OCI-LY7 (cell line): ENCODE measurements at regions not wholly inside any gene's neighbourhood (a gene's known extent, or its start where the extent isn't known, plus 50 kb on each side); places are given as distances from the start of the nearest gene placed in this dataset.

Experiments used
- BruUV-seq: library from RNA; stranded (reverse); fragments of 400-500 nt; replicated peaks from 2 replicates; lab custom pipeline; 2021; lab: Mats Ljungman, UMichigan
- CTCF ChIA-PET: fragments of 300-600 bp; sonication (Branson Sonifier 250); formaldehyde crosslinking; loops from one replicate; lab custom pipeline; 2022; ENCODE audit warnings: antibody characterized with exemption; ENCODE audit not compliant: unreplicated experiment; lab: Charles Lee
- POLR2A ChIA-PET: fragments of 300-600 bp; sonication (Branson Sonifier 250); formaldehyde crosslinking; loops from one replicate; lab custom pipeline; 2022; ENCODE audit warnings: antibody characterized with exemption; lab: Charles Lee
- DNase-seq: peaks from one replicate; pipeline ENCODE4 v3.0.0-alpha.2; 2015; ENCODE audit warnings: low spot score
- H2AFZ ChIP-seq: fragments of 200-600 bp; sonication (generic), shearing (Covaris generic); 2 replicates; pipeline ENCODE4 v1.6.1; 2014; ENCODE audit warnings: mild to moderate bottlenecking, antibody characterized with exemption, low read length, moderate library complexity
- H3K27ac ChIP-seq: fragments of 200-600 bp; sonication (generic); 2 replicates; pipeline ENCODE4 v1.5.1; 2014; ENCODE audit warnings: mixed run types, low read depth, mild to moderate bottlenecking, moderate library complexity, low read length, inconsistent platforms; ENCODE audit not compliant: poor library complexity, severe bottlenecking
- H3K36me3 ChIP-seq: fragments of 200-600 bp; sonication (generic); 2 replicates; pipeline ENCODE4 v1.6.1; 2014; ENCODE audit warnings: mild to moderate bottlenecking, antibody characterized with exemption, low read length, moderate library complexity, mixed read lengths; ENCODE audit not compliant: insufficient read depth
- H3K4me1 ChIP-seq: fragments of 200-600 bp; sonication (generic); 2 replicates; pipeline ENCODE4 v1.5.1; 2014; ENCODE audit warnings: mild to moderate bottlenecking, low read length; ENCODE audit not compliant: insufficient read depth, poor library complexity, severe bottlenecking
- H3K4me2 ChIP-seq: fragments of 200-600 bp; sonication (generic); 2 replicates; pipeline ENCODE4 v1.6.1; 2014; ENCODE audit warnings: mild to moderate bottlenecking, low read length
- H3K4me3 ChIP-seq: fragments of 200-600 bp; sonication (generic); 2 replicates; pipeline ENCODE4 v1.5.1; 2014; ENCODE audit warnings: mild to moderate bottlenecking, low read depth, low read length; ENCODE audit not compliant: poor library complexity, severe bottlenecking
- H3K79me2 ChIP-seq: fragments of 200-600 bp; sonication (generic); 2 replicates; pipeline ENCODE4 v1.6.1; 2016; ENCODE audit warnings: low read depth, mild to moderate bottlenecking, low read length, moderate library complexity, mixed read lengths; ENCODE audit not compliant: insufficient read depth
- H3K9me2 ChIP-seq: fragments of 200-600 bp; sonication (generic); 2 replicates; pipeline ENCODE4 v1.6.1; 2016; ENCODE audit warnings: mild to moderate bottlenecking, low read length, mixed read lengths; ENCODE audit not compliant: insufficient read depth
- H3K9me3 ChIP-seq: fragments of 200-600 bp; sonication (generic); 2 replicates; pipeline ENCODE4 v1.6.1; 2014; ENCODE audit warnings: mild to moderate bottlenecking, mixed run types, low read length, mixed read lengths
- H4K20me1 ChIP-seq: fragments of 200-600 bp; sonication (generic); 2 replicates; pipeline ENCODE4 v1.6.1; 2014; ENCODE audit warnings: mild to moderate bottlenecking, antibody characterized with exemption, low read length, moderate library complexity, mixed read lengths; ENCODE audit not compliant: insufficient read depth
- CTCF ChIP-seq: fragments of 200-600 bp; sonication (generic); conservative IDR thresholded peaks from 2 replicates; pipeline ENCODE4 v1.5.1; 2014; ENCODE audit warnings: mild to moderate bottlenecking, antibody characterized with exemption, low read length, moderate library complexity, mixed read lengths
- EZH2phosphoT487 ChIP-seq: fragments of 200-600 bp; sonication (generic); IDR thresholded peaks from 2 replicates; pipeline ENCODE4 v1.6.1; 2018; ENCODE audit warnings: low read depth, borderline replicate concordance, mild to moderate bottlenecking, mixed run types, antibody characterized with exemption, low read length, moderate library complexity, mixed read lengths
- intact Hi-C: fragments of 100-400 bp; cut with micrococcal nuclease; formaldehyde crosslinking; loops from one replicate; pipeline ENCODE4 v1.10.0; 2022; ENCODE audit not compliant: unreplicated experiment

DNA sequence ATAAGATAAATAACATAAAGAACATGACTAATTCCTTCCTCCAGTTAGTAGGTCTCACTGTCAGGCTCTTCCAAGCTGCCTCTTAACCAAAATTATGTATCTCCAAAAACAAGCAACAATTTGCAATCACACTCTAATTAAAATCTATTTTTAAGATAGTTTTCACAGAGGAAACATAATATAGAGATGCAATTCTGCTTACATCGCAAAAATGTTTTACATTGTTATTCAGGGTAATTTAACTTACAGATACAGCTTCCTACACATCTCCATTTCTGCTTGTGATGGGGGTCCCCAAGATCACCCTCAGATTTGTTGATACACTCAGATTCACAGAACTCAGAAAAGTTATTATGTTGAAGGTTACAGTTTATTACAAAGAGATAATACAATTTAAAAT lies 115.5 kb downstream of the DSC3 start:
- no peak overlapping the region for H3K4me2 ChIP-seq
- H3K4me3 ChIP-seq, result no peak overlapping the region
- no peaks in the 10 kb centered on the region for H3K36me3 ChIP-seq
- ChIA-PET CTCF (no interaction called here), POLR2A (no interaction called here)
- intact Hi-C loops, result no loop called here
- no TSS peak for BruUV-seq
- no peak for DNase-seq
- H2AFZ ChIP-seq, result no peak overlapping the region
- H3K9me3 ChIP-seq, result no peaks in the 10 kb centered on the region
- TF ChIP-seq EZH2phosphoT487 (no peak), CTCF (no peak)
- no peaks in the 10 kb centered on the region for H3K4me1 ChIP-seq
- H3K27ac ChIP-seq, result no peak overlapping the region
- no peaks in the 10 kb centered on the region for H3K9me2 ChIP-seq
- H4K20me1 ChIP-seq, result no peaks in the 10 kb centered on the region
- no peaks in the 10 kb centered on the region for H3K79me2 ChIP-seq

DNA sequence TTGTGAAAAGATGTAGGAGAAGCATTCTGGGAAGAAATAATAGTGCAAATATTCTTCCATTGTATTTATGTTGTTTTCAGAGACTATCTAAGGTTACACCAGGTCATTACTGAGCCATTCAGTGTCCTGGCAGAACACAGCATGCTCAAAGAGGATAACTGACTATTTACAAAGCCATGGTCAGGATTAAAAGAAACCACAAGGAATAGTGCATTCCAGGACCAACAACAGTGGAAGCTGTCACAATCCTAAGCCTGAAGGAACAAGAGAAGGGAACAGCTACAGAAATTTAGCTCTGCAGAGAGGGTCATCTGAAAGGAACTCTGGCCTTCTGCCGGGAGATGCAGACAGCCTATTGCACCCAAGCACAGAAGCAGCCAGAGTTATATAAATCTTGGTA lies 116.7 kb downstream of the DSC3 start:
- no TSS peak for BruUV-seq
- no peaks in the 10 kb centered on the region for H3K9me3 ChIP-seq
- TF ChIP-seq CTCF (no peak), EZH2phosphoT487 (no peak)
- H4K20me1 ChIP-seq, result no peaks in the 10 kb centered on the region
- ChIA-PET POLR2A (no interaction called here), CTCF (no interaction called here)
- no peaks in the 10 kb centered on the region for H3K79me2 ChIP-seq
- H3K4me2 ChIP-seq, result no peak overlapping the region
- no peak for DNase-seq
- no peaks in the 10 kb centered on the region for H3K9me2 ChIP-seq
- H3K4me1 ChIP-seq, result no peaks in the 10 kb centered on the region
- intact Hi-C loops, result no loop called here
- H3K36me3 ChIP-seq, result no peaks in the 10 kb centered on the region
- no peak overlapping the region for H3K27ac ChIP-seq
- H2AFZ ChIP-seq, result no peak overlapping the region
- H3K4me3 ChIP-seq, result no peak overlapping the region

- TF ChIP-seq CTCF (no peak), EZH2phosphoT487 (no peak)
- no peak for DNase-seq
- Histone ChIP-seq H3K9me2 (no peaks in the 10 kb centered on the region), H3K9me3 (no peaks in the 10 kb centered on the region), H3K79me2 (no peaks in the 10 kb centered on the region), H3K36me3 (no peaks in the 10 kb centered on the region), H3K4me3 (no peak overlapping the region), H2AFZ (no peak overlapping the region), H4K20me1 (no peaks in the 10 kb centered on the region), H3K4me2 (no peak overlapping the region), H3K27ac (no peak overlapping the region), H3K4me1 (no peaks in the 10 kb centered on the region)
- intact Hi-C loops, result no loop called here
- CTCF ChIA-PET, result no interaction called here
- POLR2A ChIA-PET, result no interaction called here
- BruUV-seq, result no TSS peak
These were observed 121.8 kb downstream of the DSC3 start for GRCh38 chr18:30920757-30921156.
